Liver (tissue), 8 donors: ENCODE measurements at regions not wholly inside any gene's neighbourhood (a gene's known extent, or its start where the extent isn't known, plus 50 kb on each side); places are given as distances from the start of the nearest gene placed in this dataset.

Experiments
- DNase-seq: peaks from one replicate; pipeline ENCODE4 v3.0.0-alpha.2; 2017; ENCODE audit warnings: low spot score
- H3K27ac ChIP-seq, 2 donors: one replicate each; pipeline ENCODE4 v1.7.0; 2013; ENCODE audit warnings: inconsistent platforms in 2 of 2, low read length in 2 of 2, control low read depth in 1 of 2, low read depth in 1 of 2, mild to moderate bottlenecking in 1 of 2
- H3K27me3 ChIP-seq, 4 donors: one replicate each; pipeline versions ENCODE4 v1.6.1 to v1.7.0; 2013; ENCODE audit warnings: low read length in 3 of 4, inconsistent platforms in 1 of 4, mild to moderate bottlenecking in 1 of 4, moderate library complexity in 1 of 4; ENCODE audit not compliant: control insufficient read depth in 4 of 4, insufficient read depth in 4 of 4
- H3K36me3 ChIP-seq, 4 donors: one replicate each; pipeline versions ENCODE4 v1.6.1 to v1.7.0; 2013; ENCODE audit warnings: low read length in 3 of 4, mild to moderate bottlenecking in 3 of 4, low read depth in 1 of 4, moderate library complexity in 1 of 4; ENCODE audit not compliant: control insufficient read depth in 4 of 4, insufficient read depth in 3 of 4
- H3K4me1 ChIP-seq, 4 donors: one replicate each; pipeline versions ENCODE4 v1.6.1 to v1.7.0; 2013; ENCODE audit warnings: low read length in 3 of 4, mild to moderate bottlenecking in 3 of 4, moderate library complexity in 1 of 4; ENCODE audit not compliant: control insufficient read depth in 4 of 4, insufficient read depth in 4 of 4
- H3K4me3 ChIP-seq, 3 donors: one replicate each; pipeline versions ENCODE4 v1.6.1 to v1.7.0; 2013; ENCODE audit warnings: low read length in 3 of 3, control low read depth in 1 of 3, low read depth in 1 of 3, mild to moderate bottlenecking in 1 of 3
- H3K9ac ChIP-seq, 2 donors: one replicate each; pipeline ENCODE4 v1.7.0; 2013; ENCODE audit warnings: low read length in 2 of 2, mild to moderate bottlenecking in 2 of 2, moderate library complexity in 2 of 2, control low read depth in 1 of 2, low read depth in 1 of 2
- H3K9me3 ChIP-seq, 4 donors: one replicate each; pipeline versions ENCODE4 v1.6.1 to v1.7.0; 2013; ENCODE audit warnings: low read length in 3 of 4; ENCODE audit not compliant: control insufficient read depth in 4 of 4
- ATF3 ChIP-seq: IDR thresholded peaks from 2 replicates; pipeline ENCODE4 v1.6.1; 2016; ENCODE audit warnings: antibody characterized with exemption
- CTCF ChIP-seq: fragments of 150-350 bp; IDR thresholded peaks from 2 replicates; pipeline ENCODE4 v1.5.1; 2017; ENCODE audit warnings: improper control_type of control experiment, low read depth, low read length; ENCODE audit not compliant: missing input control
- EGR1 ChIP-seq, 2 donors: IDR thresholded peaks; 2 replicates each; pipeline ENCODE4 v1.6.1; 2016 to 2018; ENCODE audit warnings: antibody characterized with exemption in 2 of 2, low read depth in 2 of 2
- FOXA1 ChIP-seq: IDR thresholded peaks from 2 replicates; pipeline ENCODE4 v1.6.1; 2016; ENCODE audit warnings: antibody characterized with exemption
- FOXA2 ChIP-seq: IDR thresholded peaks from 2 replicates; pipeline ENCODE4 v1.6.1; 2016; ENCODE audit warnings: antibody characterized with exemption
- GABPA ChIP-seq, 2 donors: IDR thresholded peaks in 1 of 2; conservative IDR thresholded peaks in 1 of 2; 2 replicates each; pipeline ENCODE4 v1.6.1; 2016; ENCODE audit warnings: antibody characterized with exemption in 2 of 2, mild to moderate bottlenecking in 1 of 2, moderate library complexity in 1 of 2
- HNF4A ChIP-seq, 2 donors: conservative IDR thresholded peaks; 2 replicates each; pipeline ENCODE4 v1.6.1; 2016; ENCODE audit warnings: antibody characterized with exemption in 2 of 2, mild to moderate bottlenecking in 2 of 2
- HNF4G ChIP-seq: IDR thresholded peaks from 2 replicates; pipeline ENCODE4 v1.6.1; 2016; ENCODE audit warnings: antibody characterized with exemption
- JUND ChIP-seq, 2 donors: IDR thresholded peaks; 2 replicates each; pipeline ENCODE4 v1.6.1; 2016; ENCODE audit warnings: antibody characterized with exemption in 2 of 2
- NR2F2 ChIP-seq: IDR thresholded peaks from 2 replicates; pipeline ENCODE4 v1.6.1; 2016; ENCODE audit warnings: antibody characterized with exemption
- RAD21 ChIP-seq, 2 donors: IDR thresholded peaks; 2 replicates each; pipeline ENCODE4 v1.6.1; 2016; ENCODE audit warnings: antibody characterized with exemption in 2 of 2, mild to moderate bottlenecking in 2 of 2
- REST ChIP-seq: IDR thresholded peaks from 2 replicates; pipeline ENCODE4 v1.6.1; 2016; ENCODE audit warnings: antibody characterized with exemption, mild to moderate bottlenecking
- RXRA ChIP-seq, 2 donors: IDR thresholded peaks; 2 replicates each; pipeline ENCODE4 v1.6.1; 2017 to 2018; ENCODE audit warnings: antibody characterized with exemption in 2 of 2, mild to moderate bottlenecking in 1 of 2
- SP1 ChIP-seq: IDR thresholded peaks from 2 replicates; pipeline ENCODE4 v1.6.1; 2018; ENCODE audit warnings: antibody characterized with exemption, mild to moderate bottlenecking
- YY1 ChIP-seq: IDR thresholded peaks from 2 replicates; pipeline ENCODE4 v1.6.1; 2016; ENCODE audit warnings: antibody characterized with exemption, mild to moderate bottlenecking
- ZBTB33 ChIP-seq: IDR thresholded peaks from 2 replicates; pipeline ENCODE4 v1.6.1; 2016; ENCODE audit warnings: antibody characterized with exemption
- WGBS: extraction: QIAGEN DNeasy Blood & Tissue Kit; methylation state at CpG from one replicate; pipeline ENCODE4 v1.1.7; 2013; 5-methylcytosine and 5-hydroxymethylcytosine counted together
- donor health status: healthy.
- donor health status: healthy.
- donor health status: healthy.
- donor health status: healthy.
- donor health status: healthy.

- Histone ChIP-seq H3K4me1 (no peaks in the 10 kb centered on the region), H3K27ac (no peak overlapping the region), H3K27me3 (peaks cover 0 to 3% (median 0%) of the 10 kb centered on the region in 4 donors), H3K9me3 (no peaks in the 10 kb centered on the region), H3K36me3 (no peaks in the 10 kb centered on the region), H3K9ac (no peak overlapping the region), H3K4me3 (no peak overlapping the region)
- DNase-seq, result no peak
- WGBS, result 68% methylated on average over 3 of the region's 3 CpGs
- TF ChIP-seq SP1, result no peak
- TF ChIP-seq ZBTB33, result no peak
- no peak for TF ChIP-seq FOXA1
Observed at GRCh38 chr2:204336153-204336744, 209.0 kb upstream of the PARD3B start.

- Histone ChIP-seq H3K27me3 (peaks cover 0 to 3% (median 0%) of the 10 kb centered on the region in 4 donors), H3K36me3 (no peaks in the 10 kb centered on the region), H3K9me3 (no peaks in the 10 kb centered on the region), H3K4me3 (no peak overlapping the region), H3K27ac (no peak overlapping the region), H3K4me1 (no peaks in the 10 kb centered on the region), H3K9ac (no peak overlapping the region)
- 84% methylated on average over 1 of the region's 1 CpG for WGBS
- no peak for DNase-seq
- TF ChIP-seq HNF4A (conservative IDR thresholded peaks at IDR 0.05), result no peak
- no peak for TF ChIP-seq YY1
- TF ChIP-seq EGR1 (IDR thresholded peaks at IDR 0.05; ENCODE audit: low read depth in 2 of 2), result no peak
- no peak for TF ChIP-seq FOXA2
- TF ChIP-seq HNF4G, result no peak
- TF ChIP-seq RXRA (IDR thresholded peaks at IDR 0.05), result no peak
- no peak for TF ChIP-seq RAD21 (IDR thresholded peaks at IDR 0.05)
- no peak for TF ChIP-seq GABPA (IDR thresholded peaks at IDR 0.05 in 1 of 2, conservative IDR thresholded peaks at IDR 0.05 in 1 of 2)
- TF ChIP-seq ZBTB33, result no peak
- TF ChIP-seq REST, result no peak
- TF ChIP-seq NR2F2, result no peak
- TF ChIP-seq JUND (IDR thresholded peaks at IDR 0.05), result no peak
- no peak for TF ChIP-seq ATF3
- TF ChIP-seq CTCF, result no peak
Observed at GRCh38 chr2:204337638-204338037, 207.6 kb upstream of the PARD3B start.
